SU-DHL-6 (cell line): ENCODE measurements at regions not wholly inside any gene's neighbourhood (a gene's known extent, or its start where the extent isn't known, plus 50 kb on each side); places are given as distances from the start of the nearest gene placed in this dataset.

Experiments used
- H2AFZ ChIP-seq: fragments of 200-600 bp; sonication (generic); 2 replicates; pipeline ENCODE4 v1.6.1; 2014; ENCODE audit warnings: low read depth, mild to moderate bottlenecking, moderate library complexity, mixed read lengths, antibody characterized with exemption, low read length; ENCODE audit not compliant: severe bottlenecking
- H3F3A ChIP-seq: fragments of 200-600 bp; shearing (Covaris generic); 2 replicates; pipeline ENCODE4 v1.6.0; 2016; ENCODE audit warnings: antibody characterized with exemption, mild to moderate bottlenecking; ENCODE audit not compliant: insufficient read depth
- H3K27ac ChIP-seq: fragments of 200-600 bp; sonication (generic); 2 replicates; pipeline ENCODE4 v1.5.1; 2016; ENCODE audit warnings: low read depth, mild to moderate bottlenecking, low read length, moderate library complexity, mixed read lengths
- H3K27me3 ChIP-seq: fragments of 200-600 bp; sonication (generic), shearing (Covaris generic); 2 replicates; pipeline ENCODE4 v1.6.0; 2014; ENCODE audit warnings: mild to moderate bottlenecking, low read length
- H3K36me3 ChIP-seq: fragments of 200-600 bp; sonication (generic); 2 replicates; pipeline ENCODE4 v1.6.1; 2014; ENCODE audit warnings: mild to moderate bottlenecking, low read length, mixed read lengths
- H3K4me2 ChIP-seq: fragments of 300-600, 200-600 bp; shearing (Covaris generic), sonication (generic); 2 replicates; pipeline ENCODE4 v1.6.0; 2014; ENCODE audit warnings: low read length, low read depth, mild to moderate bottlenecking; ENCODE audit not compliant: poor library complexity, severe bottlenecking
- H3K4me3 ChIP-seq: fragments of 200-600 bp; sonication (generic); 2 replicates; pipeline ENCODE4 v1.5.1; 2014; ENCODE audit warnings: antibody characterized with exemption, low read length, mild to moderate bottlenecking, mixed read lengths; ENCODE audit not compliant: insufficient read depth, poor library complexity, severe bottlenecking
- H3K79me2 ChIP-seq: fragments of 200-600 bp; sonication (generic); 2 replicates; pipeline ENCODE4 v1.6.1; 2014; ENCODE audit warnings: mild to moderate bottlenecking, low read length, moderate library complexity; ENCODE audit not compliant: insufficient read depth
- H3K9ac ChIP-seq: fragments of 200-600 bp; sonication (generic); 2 replicates; pipeline ENCODE4 v1.7.0; 2014; ENCODE audit warnings: mild to moderate bottlenecking, low read length
- H3K9me2 ChIP-seq: fragments of 200-600 bp; sonication (generic); replicated peaks from 2 replicates; pipeline ENCODE4 v1.6.1; 2014; ENCODE audit warnings: low read length; ENCODE audit not compliant: insufficient read depth
- H3K9me3 ChIP-seq: fragments of 200-600 bp; sonication (generic); 2 replicates; pipeline ENCODE4 v1.6.1; 2014; ENCODE audit warnings: low read length, mixed read lengths; ENCODE audit not compliant: insufficient read depth
- H4K20me1 ChIP-seq: fragments of 200-600 bp; sonication (generic); 2 replicates; pipeline ENCODE4 v1.6.1; 2014; ENCODE audit warnings: low read depth, mild to moderate bottlenecking, antibody characterized with exemption, low read length, moderate library complexity, mixed read lengths
- EZH2phosphoT487 ChIP-seq: fragments of 200-600 bp; sonication (generic), shearing (Covaris generic); conservative IDR thresholded peaks from 2 replicates; pipeline ENCODE4 v1.6.1; 2018; ENCODE audit warnings: mild to moderate bottlenecking, antibody characterized with exemption, low read length, moderate library complexity, mixed read lengths
- TF ChIP-seq, protein P1 (sequence below): fragments of 200-600 bp; sonication (generic); IDR thresholded peaks from one replicate; pipeline ENCODE4 v1.5.1; 2017; ENCODE audit warnings: antibody characterized with exemption, mild to moderate bottlenecking, low read length, moderate library complexity; ENCODE audit not compliant: insufficient read depth, poor library complexity, severe bottlenecking

DNA sequence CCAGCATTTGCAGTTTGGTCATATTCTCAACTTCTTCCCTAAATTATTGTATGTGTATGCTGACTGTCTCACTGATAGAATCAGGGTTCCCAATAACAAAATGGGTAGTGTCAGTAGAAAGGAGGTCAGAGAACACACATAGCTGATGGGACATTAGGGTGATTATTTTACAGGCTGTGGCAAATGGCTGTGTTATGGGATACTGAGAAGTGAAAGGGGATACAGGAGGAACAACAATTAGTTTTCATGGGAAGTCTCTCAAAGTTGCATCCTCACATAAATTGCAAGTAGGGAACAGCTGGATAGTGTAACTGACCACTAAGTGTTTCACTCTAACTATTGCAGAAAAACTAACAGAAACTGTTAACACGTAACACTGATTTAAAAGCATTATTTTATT lies 1199.3 kb downstream of the PCDH17 start:
- Histone ChIP-seq H3K9ac (no peak overlapping the region), H3K27me3 (no peaks in the 10 kb centered on the region), H3K4me3 (no peak overlapping the region), H3K27ac (no peak overlapping the region), H2AFZ (no peak overlapping the region), H3K36me3 (no peaks in the 10 kb centered on the region), H3K9me2 (no peaks in the 10 kb centered on the region), H4K20me1 (no peaks in the 10 kb centered on the region), H3K4me2 (no peak overlapping the region), H3K79me2 (no peaks in the 10 kb centered on the region), H3K9me3 (no peaks in the 10 kb centered on the region), H3F3A (no peaks in the 10 kb centered on the region)
- TF ChIP-seq, protein P1, sequence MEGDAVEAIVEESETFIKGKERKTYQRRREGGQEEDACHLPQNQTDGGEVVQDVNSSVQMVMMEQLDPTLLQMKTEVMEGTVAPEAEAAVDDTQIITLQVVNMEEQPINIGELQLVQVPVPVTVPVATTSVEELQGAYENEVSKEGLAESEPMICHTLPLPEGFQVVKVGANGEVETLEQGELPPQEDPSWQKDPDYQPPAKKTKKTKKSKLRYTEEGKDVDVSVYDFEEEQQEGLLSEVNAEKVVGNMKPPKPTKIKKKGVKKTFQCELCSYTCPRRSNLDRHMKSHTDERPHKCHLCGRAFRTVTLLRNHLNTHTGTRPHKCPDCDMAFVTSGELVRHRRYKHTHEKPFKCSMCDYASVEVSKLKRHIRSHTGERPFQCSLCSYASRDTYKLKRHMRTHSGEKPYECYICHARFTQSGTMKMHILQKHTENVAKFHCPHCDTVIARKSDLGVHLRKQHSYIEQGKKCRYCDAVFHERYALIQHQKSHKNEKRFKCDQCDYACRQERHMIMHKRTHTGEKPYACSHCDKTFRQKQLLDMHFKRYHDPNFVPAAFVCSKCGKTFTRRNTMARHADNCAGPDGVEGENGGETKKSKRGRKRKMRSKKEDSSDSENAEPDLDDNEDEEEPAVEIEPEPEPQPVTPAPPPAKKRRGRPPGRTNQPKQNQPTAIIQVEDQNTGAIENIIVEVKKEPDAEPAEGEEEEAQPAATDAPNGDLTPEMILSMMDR, result no peak
- no peak for TF ChIP-seq EZH2phosphoT487

DNA sequence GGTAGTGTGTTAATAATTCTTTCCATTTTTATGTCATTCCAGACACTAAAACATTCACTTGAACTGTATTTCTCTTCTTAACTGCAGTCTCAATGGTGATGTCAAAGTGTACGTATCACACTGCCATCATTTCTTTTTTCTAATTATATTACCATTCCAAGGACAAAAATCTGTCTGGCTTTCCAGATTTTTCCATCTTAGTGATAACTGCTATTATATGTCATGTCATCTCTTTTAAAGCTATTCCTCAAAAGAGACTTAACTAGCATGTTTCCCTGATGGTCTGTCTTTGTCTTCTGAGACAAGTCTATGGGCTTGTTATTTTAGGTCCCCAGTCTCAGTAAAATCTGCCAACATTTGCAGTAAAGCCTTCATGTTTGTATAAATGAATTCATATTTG lies 1207.1 kb downstream of the PCDH17 start:
- Histone ChIP-seq H3K27ac (no peak overlapping the region), H3K36me3 (no peaks in the 10 kb centered on the region), H4K20me1 (no peaks in the 10 kb centered on the region), H3K9ac (no peak overlapping the region), H3K4me3 (no peak overlapping the region), H3K9me3 (no peaks in the 10 kb centered on the region), H3F3A (no peaks in the 10 kb centered on the region), H3K4me2 (no peak overlapping the region), H3K9me2 (no peaks in the 10 kb centered on the region), H2AFZ (no peak overlapping the region), H3K79me2 (no peaks in the 10 kb centered on the region), H3K27me3 (no peaks in the 10 kb centered on the region)
- TF ChIP-seq, protein P1, result no peak
- no peak for TF ChIP-seq EZH2phosphoT487

DNA sequence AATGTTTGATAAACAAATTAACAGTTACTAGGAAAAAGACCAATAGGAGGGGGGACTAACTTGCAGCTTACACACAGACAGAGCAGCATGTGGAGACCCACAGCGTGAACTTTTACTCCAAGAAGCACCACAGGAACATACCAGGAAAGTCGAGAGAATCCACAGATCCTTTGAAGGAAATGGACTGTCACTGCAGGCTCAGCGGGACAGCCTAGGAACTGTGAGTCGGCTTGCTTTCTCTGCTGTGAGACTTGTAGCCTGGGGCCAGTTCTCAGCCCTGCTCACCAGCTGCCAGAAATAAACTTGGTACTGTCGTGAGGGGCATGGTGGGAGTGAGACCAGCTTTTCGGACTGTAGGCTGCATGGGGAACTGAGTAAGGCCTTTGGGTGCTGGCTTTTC lies 1211.5 kb downstream of the PCDH17 start:
- Histone ChIP-seq H3K9me2 (no peaks in the 10 kb centered on the region), H3K9me3 (no peaks in the 10 kb centered on the region), H3K4me2 (no peak overlapping the region), H3K4me3 (no peak overlapping the region), H3K27ac (no peak overlapping the region), H3K36me3 (no peaks in the 10 kb centered on the region), H3K27me3 (no peaks in the 10 kb centered on the region), H4K20me1 (no peaks in the 10 kb centered on the region), H3K9ac (no peak overlapping the region), H3F3A (no peaks in the 10 kb centered on the region), H3K79me2 (no peaks in the 10 kb centered on the region), H2AFZ (peak overlapping the region; percentile 23)
- TF ChIP-seq, protein P1, result no peak
- no peak for TF ChIP-seq EZH2phosphoT487

DNA sequence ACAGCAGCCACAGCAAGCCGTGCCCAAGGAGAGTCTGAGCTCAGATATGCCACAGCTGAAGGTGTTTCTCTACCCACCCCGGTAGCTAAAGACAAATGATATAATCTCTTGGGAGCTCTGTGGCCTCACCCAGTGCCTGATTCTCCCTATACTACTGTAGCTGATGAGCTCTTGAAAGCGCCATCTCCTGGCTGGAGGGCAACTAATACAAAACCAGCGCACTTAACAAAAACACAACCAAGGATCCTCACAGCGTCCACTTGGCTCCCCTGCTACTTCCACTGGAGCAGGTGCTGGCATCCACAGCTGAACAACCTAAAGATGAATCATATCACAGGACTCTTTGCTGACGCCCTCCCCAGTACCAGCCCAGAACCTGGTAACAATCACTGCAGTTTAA lies 1212.0 kb downstream of the PCDH17 start:
- H3K79me2 ChIP-seq, result no peaks in the 10 kb centered on the region
- H3K4me2 ChIP-seq, result no peak overlapping the region
- H3K4me3 ChIP-seq, result no peak overlapping the region
- peak overlapping the region; percentile 29 for H2AFZ ChIP-seq
- no peak overlapping the region for H3K9ac ChIP-seq
- H3K9me3 ChIP-seq, result no peaks in the 10 kb centered on the region
- no peaks in the 10 kb centered on the region for H3K9me2 ChIP-seq
- no peak for TF ChIP-seq EZH2phosphoT487
- TF ChIP-seq, protein P1, result no peak
- H4K20me1 ChIP-seq, result no peaks in the 10 kb centered on the region
- no peaks in the 10 kb centered on the region for H3K36me3 ChIP-seq
- H3K27me3 ChIP-seq, result no peaks in the 10 kb centered on the region
- no peaks in the 10 kb centered on the region for H3F3A ChIP-seq
- H3K27ac ChIP-seq, result no peak overlapping the region
